AG10803 (cell line): ENCODE measurements at regions not wholly inside any gene's neighbourhood (a gene's known extent, or its start where the extent isn't known, plus 50 kb on each side); places are given as distances from the start of the nearest gene placed in this dataset.
"Not testable (repeated sequence)": the region's sequence is repeated elsewhere in the genome, so short reads cannot be mapped to it uniquely, and the experiment has no call there.

Experiments used
- DNase-seq: peaks from one replicate; pipeline ENCODE4 v3.0.0; 2010; ENCODE audit warnings: low read depth
- H3K4me3 ChIP-seq: 2 replicates; pipeline ENCODE4 v1.5.1; 2011; ENCODE audit warnings: mild to moderate bottlenecking, low read length, control low read depth
- CTCF ChIP-seq: conservative IDR thresholded peaks from 2 replicates; pipeline ENCODE4 v1.5.1; 2011; ENCODE audit warnings: mild to moderate bottlenecking, low read length, control low read depth, inconsistent platforms

GRCh38 chr5:133866160-133866902 is 102.1 kb downstream of the C5orf15 start:
- no peak for DNase-seq
- no peak for TF ChIP-seq CTCF
- no peak overlapping the region for H3K4me3 ChIP-seq

GRCh38 chr5:133865113-133865512 is 103.3 kb downstream of the C5orf15 start:
- no peak overlapping the region for H3K4me3 ChIP-seq
- TF ChIP-seq CTCF = no peak
- DNase-seq = no peak

GRCh38 chr5:133864711-133865110 is 103.7 kb downstream of the C5orf15 start:
- no peak for TF ChIP-seq CTCF
- no peak overlapping the region for H3K4me3 ChIP-seq
- no peak for DNase-seq

GRCh38 chr5:133863857-133864585 is 104.4 kb downstream of the C5orf15 start:
- TF ChIP-seq CTCF = no peak

GRCh38 chr5:133861161-133861737 is 107.2 kb downstream of the C5orf15 start:
- no peak for TF ChIP-seq CTCF
- no peak for DNase-seq
- H3K4me3 ChIP-seq = no peak overlapping the region

More at GRCh38 chr5:133863857-133864585, 104.4 kb downstream of the C5orf15 start:
- DNase-seq = no peak
- H3K4me3 ChIP-seq = no peak overlapping the region

- TF ChIP-seq CTCF = no peak
- no peak for DNase-seq
- H3K4me3 ChIP-seq = no peak overlapping the region
Measured at GRCh38 chr5:133859073-133859472, 109.4 kb downstream of the C5orf15 start.

- not testable (repeated sequence) for DNase-seq, H3K4me3 ChIP-seq
Measured at GRCh38 chr5:133857595-133858313, 110.7 kb downstream of the C5orf15 start.
